ENCODE measurements at regions not wholly inside any gene's neighbourhood (a gene's known extent, or its start where the extent isn't known, plus 50 kb on each side); places are given as distances from the start of the nearest gene placed in this dataset.

DNA sequence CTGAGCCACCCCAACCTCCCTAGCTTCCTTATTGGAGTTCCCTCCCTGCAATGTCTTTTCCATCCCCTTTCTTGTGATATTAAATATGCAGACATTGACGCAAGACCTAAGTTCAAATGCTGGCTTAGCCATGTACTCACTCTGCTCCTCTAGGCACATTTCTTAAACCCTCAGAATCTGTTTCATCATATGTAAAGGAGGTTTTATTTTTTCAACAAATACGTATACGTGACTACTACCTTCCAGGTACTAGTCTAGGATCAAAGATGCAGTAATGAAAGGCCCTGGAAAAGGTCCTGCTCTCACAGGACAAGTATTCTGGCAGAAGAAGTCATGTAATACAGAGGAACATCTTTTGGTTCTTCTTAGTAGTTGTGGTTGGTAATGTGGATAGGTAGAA, 98.6 kb downstream of the SIPA1L2 start:
- TF ChIP-seq, protein P1, sequence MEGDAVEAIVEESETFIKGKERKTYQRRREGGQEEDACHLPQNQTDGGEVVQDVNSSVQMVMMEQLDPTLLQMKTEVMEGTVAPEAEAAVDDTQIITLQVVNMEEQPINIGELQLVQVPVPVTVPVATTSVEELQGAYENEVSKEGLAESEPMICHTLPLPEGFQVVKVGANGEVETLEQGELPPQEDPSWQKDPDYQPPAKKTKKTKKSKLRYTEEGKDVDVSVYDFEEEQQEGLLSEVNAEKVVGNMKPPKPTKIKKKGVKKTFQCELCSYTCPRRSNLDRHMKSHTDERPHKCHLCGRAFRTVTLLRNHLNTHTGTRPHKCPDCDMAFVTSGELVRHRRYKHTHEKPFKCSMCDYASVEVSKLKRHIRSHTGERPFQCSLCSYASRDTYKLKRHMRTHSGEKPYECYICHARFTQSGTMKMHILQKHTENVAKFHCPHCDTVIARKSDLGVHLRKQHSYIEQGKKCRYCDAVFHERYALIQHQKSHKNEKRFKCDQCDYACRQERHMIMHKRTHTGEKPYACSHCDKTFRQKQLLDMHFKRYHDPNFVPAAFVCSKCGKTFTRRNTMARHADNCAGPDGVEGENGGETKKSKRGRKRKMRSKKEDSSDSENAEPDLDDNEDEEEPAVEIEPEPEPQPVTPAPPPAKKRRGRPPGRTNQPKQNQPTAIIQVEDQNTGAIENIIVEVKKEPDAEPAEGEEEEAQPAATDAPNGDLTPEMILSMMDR (IDR thresholded peaks at IDR 0.05; ENCODE audit: low read depth, low read length, poor library complexity, severe bottlenecking), result no peak
- no peak for TF ChIP-seq EZH2phosphoT487 (IDR thresholded peaks at IDR 0.05; ENCODE audit: borderline replicate concordance, low read length)

Measured in DOHH2 (cell line).